ENCODE measurements at regions not wholly inside any gene's neighbourhood (a gene's known extent, or its start where the extent isn't known, plus 50 kb on each side); places are given as distances from the start of the nearest gene placed in this dataset.

DNA sequence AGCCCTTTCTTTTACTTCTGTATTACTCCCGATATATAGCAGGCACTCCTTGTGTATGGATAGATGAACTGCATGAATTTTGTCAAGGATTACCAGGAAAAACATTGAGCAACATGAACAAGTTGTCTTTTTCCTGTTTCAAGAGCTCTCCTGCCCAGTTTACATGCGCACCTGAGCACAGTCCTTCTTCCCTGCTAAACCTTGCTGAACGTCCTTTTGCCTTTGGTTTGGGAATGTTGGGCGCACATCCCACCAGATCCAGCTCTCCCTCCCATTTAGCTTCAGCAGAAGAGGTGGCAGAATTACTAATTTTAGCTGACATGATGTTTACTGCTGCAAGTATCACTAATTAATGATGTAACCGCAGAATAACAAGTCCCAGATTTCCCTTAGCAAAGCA is 121.4 kb upstream of the TMCC3 start:
- intact Hi-C loops (cut with micrococcal nuclease) (no loop called here), dilution Hi-C loops (cut with MboI; ENCODE audit: extremely low pct_ligation_motif_present, low sequenced_read_pairs) (no loop called here)
- no peaks in the 10 kb centered on the region for H4K20me1 ChIP-seq (replicated peaks; ENCODE audit: control insufficient read depth, extremely low read depth, insufficient read depth, low read length)
- ChIA-PET POLR2A (no interaction called here), CTCF (interaction anchor here (0.7 kb wide), 1 partner anchor 10 kb away, joined by 3 read pairs; no protein-coding TSS in a partner anchor)
- no peaks in the 10 kb centered on the region for H3K27me3 ChIP-seq (ENCODE audit: control insufficient read depth in 2 of 2, insufficient read depth in 2 of 2, low read length in 2 of 2)
- no peaks in the 10 kb centered on the region for H3K79me2 ChIP-seq (ENCODE audit: control insufficient read depth, insufficient read depth, low read length)
- no peaks in the 10 kb centered on the region for H3K9me3 ChIP-seq (replicated peaks; ENCODE audit: control insufficient read depth, insufficient read depth, low read length)
- H3K9me1 ChIP-seq (replicated peaks; ENCODE audit: control insufficient read depth, extremely low read depth, insufficient read depth, low read length), result no peaks in the 10 kb centered on the region
- DNase-seq (ENCODE audit: low read depth, low spot score) (no peak), FAIRE-seq (no peak)
- BruUV-seq (replicated peaks), result no TSS peak
- H3K4me2 ChIP-seq (ENCODE audit: insufficient read depth, low read length), result no peak overlapping the region
- TF ChIP-seq, protein P1, sequence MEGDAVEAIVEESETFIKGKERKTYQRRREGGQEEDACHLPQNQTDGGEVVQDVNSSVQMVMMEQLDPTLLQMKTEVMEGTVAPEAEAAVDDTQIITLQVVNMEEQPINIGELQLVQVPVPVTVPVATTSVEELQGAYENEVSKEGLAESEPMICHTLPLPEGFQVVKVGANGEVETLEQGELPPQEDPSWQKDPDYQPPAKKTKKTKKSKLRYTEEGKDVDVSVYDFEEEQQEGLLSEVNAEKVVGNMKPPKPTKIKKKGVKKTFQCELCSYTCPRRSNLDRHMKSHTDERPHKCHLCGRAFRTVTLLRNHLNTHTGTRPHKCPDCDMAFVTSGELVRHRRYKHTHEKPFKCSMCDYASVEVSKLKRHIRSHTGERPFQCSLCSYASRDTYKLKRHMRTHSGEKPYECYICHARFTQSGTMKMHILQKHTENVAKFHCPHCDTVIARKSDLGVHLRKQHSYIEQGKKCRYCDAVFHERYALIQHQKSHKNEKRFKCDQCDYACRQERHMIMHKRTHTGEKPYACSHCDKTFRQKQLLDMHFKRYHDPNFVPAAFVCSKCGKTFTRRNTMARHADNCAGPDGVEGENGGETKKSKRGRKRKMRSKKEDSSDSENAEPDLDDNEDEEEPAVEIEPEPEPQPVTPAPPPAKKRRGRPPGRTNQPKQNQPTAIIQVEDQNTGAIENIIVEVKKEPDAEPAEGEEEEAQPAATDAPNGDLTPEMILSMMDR (IDR thresholded peaks at IDR 0.05; ENCODE audit: extremely low read depth in 1 of 2, insufficient read depth in 1 of 2, low read depth in 1 of 2, low read length in 2 of 2), result no peak
- TF ChIP-seq, protein P2, sequence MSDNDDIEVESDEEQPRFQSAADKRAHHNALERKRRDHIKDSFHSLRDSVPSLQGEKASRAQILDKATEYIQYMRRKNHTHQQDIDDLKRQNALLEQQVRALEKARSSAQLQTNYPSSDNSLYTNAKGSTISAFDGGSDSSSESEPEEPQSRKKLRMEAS (IDR thresholded peaks at IDR 0.05; ENCODE audit: insufficient read depth, insufficient read length), result no peak
- no peak for TF ChIP-seq FOS (IDR thresholded peaks at IDR 0.05; ENCODE audit: borderline replicate concordance, insufficient read depth, low read length)
- no peak for TF ChIP-seq EZH2 (IDR thresholded peaks at IDR 0.05; ENCODE audit: borderline replicate concordance, low read depth, low read length, severe bottlenecking)
- TF ChIP-seq GATA2 (IDR thresholded peaks at IDR 0.05; ENCODE audit: insufficient read depth, insufficient read length, low read depth, low read length), result no peak
- no peak for TF ChIP-seq POLR2A (IDR thresholded peaks at IDR 0.05; ENCODE audit: low read depth, low read length)
- no peak for TF ChIP-seq MYC (IDR thresholded peaks at IDR 0.05; ENCODE audit: low read depth, low read length)
- TF ChIP-seq POLR2AphosphoS5 (IDR thresholded peaks at IDR 0.05; ENCODE audit: insufficient read depth, low read depth, low read length), result no peak
- TF ChIP-seq JUN (IDR thresholded peaks at IDR 0.05; ENCODE audit: borderline replicate concordance, insufficient read depth, insufficient read length, low read depth), result no peak
- no peak overlapping the region for H3K9ac ChIP-seq (replicated peaks; ENCODE audit: extremely low read depth, insufficient read depth, low read length)
- no peak overlapping the region for H3K4me3 ChIP-seq (replicated peaks in 1 of 3; ENCODE audit: insufficient read depth in 1 of 3, low read depth in 1 of 3, low read length in 3 of 3)
- H3K27ac ChIP-seq (ENCODE audit: insufficient read depth, low read depth, low read length), result no peak overlapping the region
- H3K36me3 ChIP-seq (ENCODE audit: control insufficient read depth in 2 of 2, extremely low read depth in 1 of 2, insufficient read depth in 2 of 2, low read length in 2 of 2), result no peaks in the 10 kb centered on the region
- peaks cover 13% of the 10 kb centered on the region for H3K4me1 ChIP-seq (ENCODE audit: control insufficient read depth, extremely low read depth, insufficient read depth, low read length)
- H2AFZ ChIP-seq (ENCODE audit: low read depth, low read length), result no peak overlapping the region
